HG03060 (cell line): ENCODE measurements at regions not wholly inside any gene's neighbourhood (a gene's known extent, or its start where the extent isn't known, plus 50 kb on each side); places are given as distances from the start of the nearest gene placed in this dataset.
"Not testable (repeated sequence)": the region's sequence is repeated elsewhere in the genome, so short reads cannot be mapped to it uniquely, and the experiment has no call there.

ENCODE experiments used
- ATAC-seq: cut with Tn5 transposase; IDR thresholded peaks from one replicate; pipeline ENCODE4 v1.9.1; 2021; ENCODE audit warnings: low read depth, moderate number of reproducible peaks; ENCODE audit not compliant: unreplicated experiment

- no peak for ATAC-seq
These were observed 128.8 kb downstream of the LMNTD1 start for GRCh38 chr12:25424211-25424731.

GRCh38 chr12:25423355-25424050 lies 129.6 kb downstream of the LMNTD1 start:
- ATAC-seq = no peak

DNA sequence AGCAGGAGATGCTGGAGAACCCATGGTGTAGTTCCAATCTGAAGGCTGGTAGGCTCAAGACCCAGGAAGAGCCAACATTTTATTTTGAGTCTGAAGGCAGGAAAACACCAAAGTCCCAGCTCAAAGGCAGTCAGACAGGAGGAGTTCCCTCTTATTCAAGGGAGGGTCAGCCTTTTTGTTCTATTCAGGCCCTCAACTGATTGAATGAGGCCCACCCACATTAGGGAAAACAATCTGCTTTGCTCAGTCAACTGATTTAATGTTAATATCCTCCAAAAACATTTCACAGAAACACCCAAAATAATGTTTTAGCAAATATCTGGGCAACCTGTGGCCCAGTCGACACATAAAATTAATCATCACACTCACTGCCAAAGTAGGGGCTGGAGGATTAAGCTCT lies 130.8 kb downstream of the LMNTD1 start:
- no peak for ATAC-seq

DNA sequence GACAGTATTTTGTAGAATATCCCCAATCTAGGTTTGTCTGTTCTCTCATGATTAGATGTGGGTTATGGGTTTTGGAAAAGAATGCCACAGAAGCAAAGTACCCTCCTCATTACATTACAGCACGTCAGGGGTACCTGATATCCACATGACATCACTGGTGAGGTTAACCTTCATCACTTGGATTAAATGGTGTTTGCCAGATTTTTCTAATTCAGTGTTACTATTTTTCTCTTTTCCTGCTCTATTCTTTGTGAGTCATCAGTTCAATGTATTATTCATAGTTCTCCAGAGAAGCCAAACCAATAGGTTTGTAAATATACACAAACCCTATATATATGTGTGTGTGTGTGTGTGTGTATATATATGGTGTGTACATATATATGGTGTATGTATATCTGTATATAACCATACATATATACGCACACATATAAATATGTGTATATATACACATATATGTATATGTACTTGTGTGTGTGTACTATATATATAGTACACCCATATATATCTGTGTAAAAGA lies 131.4 kb downstream of the LMNTD1 start:
- ATAC-seq = no peak

- no peak for ATAC-seq
These were observed 133.0 kb downstream of the LMNTD1 start for GRCh38 chr12:25420116-25420515.

DNA sequence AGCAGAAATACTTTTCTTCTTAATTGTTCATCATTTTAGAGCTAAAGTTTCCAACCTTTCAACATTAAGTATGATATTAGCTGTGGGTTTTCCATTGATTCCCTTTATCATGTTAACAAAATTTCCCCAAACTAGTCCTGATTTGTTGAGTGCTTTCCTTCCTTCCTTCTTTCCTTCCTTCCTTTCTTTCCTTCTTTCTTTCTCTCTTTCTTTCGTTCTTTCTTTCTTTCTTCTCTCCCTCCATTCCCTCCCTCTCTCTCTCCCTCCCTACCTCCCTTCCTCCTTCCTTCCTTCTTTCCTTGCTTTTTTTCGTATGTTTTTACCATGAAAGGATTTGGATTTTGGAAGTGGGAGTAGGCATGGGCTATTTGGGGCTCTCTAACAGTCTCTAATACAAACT lies 133.5 kb downstream of the LMNTD1 start:
- no peak for ATAC-seq

DNA sequence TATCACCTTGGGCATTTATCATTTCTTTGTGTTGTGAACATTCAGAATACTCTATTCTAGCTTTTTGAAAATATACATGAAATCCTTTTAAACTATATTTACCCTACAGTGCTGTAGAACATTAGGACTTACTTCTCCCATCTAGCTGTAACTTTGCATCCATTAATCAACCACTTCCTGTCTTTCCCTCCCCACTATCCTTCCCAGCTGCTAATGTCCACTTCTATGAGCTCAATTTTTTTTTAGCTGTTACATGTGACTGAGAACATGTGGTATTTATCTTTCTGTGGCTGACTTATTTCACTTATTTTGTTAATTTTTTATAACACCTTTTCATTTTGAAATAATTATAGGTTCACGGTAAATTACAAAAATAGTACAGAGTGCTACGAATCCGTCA lies 136.0 kb downstream of the LMNTD1 start:
- ATAC-seq = no peak

GRCh38 chr12:25416516-25416915 lies 136.6 kb downstream of the LMNTD1 start:
- ATAC-seq = no peak

- ATAC-seq = no peak
These were observed 138.1 kb downstream of the LMNTD1 start for GRCh38 chr12:25415004-25415403.

- ATAC-seq = no peak
These were observed 140.3 kb downstream of the LMNTD1 start for GRCh38 chr12:25412735-25413134.

DNA sequence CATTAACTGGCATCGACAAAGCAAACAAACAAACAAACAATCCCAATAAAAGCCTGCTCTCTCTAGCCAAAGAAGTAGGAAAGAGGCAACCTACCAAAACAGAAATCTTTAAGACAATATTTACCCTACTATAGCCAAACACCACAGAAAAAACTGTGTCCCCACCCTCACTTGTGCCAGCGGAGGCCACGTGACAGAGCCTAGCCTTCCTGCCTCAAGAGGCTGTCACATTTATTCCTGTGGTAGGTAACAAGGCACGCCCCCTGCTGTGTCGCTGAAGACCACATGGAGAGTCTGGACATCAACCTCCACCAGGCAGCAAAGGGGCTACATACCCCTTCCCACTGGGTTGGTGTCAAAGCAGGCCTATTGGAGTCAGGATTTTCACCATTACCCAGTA lies 148.1 kb downstream of the LMNTD1 start:
- no peak for ATAC-seq

GRCh38 chr12:25401547-25402345 lies 151.0 kb upstream of the KRAS start:
- ATAC-seq = no peak

- ATAC-seq = no peak
These were observed 146.3 kb upstream of the KRAS start for GRCh38 chr12:25397001-25397400.

DNA sequence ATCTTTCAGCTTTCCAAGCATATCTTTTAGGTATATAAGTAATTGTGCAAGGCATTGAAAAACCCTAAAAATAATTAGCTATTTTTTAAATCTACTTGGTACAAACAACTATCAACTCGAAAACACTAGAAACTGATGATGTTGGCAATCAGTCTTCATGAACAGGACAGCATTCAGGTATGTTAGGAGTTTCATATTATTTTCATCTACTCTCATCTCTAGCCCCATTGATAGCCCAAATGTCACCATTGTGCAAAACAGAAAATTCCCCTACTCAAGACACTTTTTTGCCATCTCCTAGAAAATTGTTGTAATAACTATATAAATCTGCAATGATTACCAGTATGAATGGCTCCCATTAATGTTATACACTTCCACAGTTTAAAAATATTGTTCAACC lies 144.5 kb upstream of the KRAS start:
- ATAC-seq = no peak

GRCh38 chr12:25394775-25395174 lies 144.0 kb upstream of the KRAS start:
- not testable (repeated sequence) for ATAC-seq

DNA sequence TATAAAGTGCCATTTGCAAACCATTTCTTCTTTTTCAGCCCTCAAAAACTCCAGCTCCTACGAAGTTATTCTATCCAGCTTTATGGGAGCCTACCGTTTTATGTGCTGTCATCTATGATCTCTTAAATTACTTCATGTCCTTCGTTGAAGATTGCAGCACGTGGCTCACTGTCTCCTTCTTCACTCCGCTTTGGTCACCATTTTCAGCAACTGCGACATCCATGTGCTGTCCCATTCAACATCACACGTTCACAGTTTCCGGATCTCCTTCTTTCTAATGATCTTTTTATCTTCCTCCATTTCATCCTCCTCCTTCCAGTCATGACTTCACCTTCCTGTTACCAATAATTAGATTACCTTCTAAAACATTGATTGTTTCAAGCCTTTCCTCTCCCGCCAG lies 143.3 kb upstream of the KRAS start:
- ATAC-seq = no peak

GRCh38 chr12:25391346-25391745 lies 140.6 kb upstream of the KRAS start:
- ATAC-seq = not testable (repeated sequence)

DNA sequence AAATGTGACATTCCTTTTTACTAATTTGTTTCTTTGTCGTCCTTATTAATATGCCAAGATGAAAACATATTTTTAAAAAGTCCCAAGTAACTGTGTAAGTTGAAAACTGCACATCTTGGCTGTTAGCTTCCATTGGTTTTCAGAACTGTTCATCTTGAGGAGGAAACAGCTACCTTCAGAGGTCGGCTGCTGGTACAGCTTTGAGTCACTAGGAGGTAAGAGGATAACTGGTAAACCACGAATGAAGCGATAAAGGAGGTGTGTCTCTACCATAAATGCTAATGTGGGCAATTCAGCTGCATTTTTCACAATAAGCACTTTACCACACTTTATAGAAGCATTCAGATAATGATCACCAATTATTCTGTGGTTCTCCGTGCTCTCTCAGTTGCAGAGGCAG lies 137.5 kb upstream of the KRAS start:
- no peak for ATAC-seq

GRCh38 chr12:25387732-25388050 lies 137.0 kb upstream of the KRAS start:
- no peak for ATAC-seq

DNA sequence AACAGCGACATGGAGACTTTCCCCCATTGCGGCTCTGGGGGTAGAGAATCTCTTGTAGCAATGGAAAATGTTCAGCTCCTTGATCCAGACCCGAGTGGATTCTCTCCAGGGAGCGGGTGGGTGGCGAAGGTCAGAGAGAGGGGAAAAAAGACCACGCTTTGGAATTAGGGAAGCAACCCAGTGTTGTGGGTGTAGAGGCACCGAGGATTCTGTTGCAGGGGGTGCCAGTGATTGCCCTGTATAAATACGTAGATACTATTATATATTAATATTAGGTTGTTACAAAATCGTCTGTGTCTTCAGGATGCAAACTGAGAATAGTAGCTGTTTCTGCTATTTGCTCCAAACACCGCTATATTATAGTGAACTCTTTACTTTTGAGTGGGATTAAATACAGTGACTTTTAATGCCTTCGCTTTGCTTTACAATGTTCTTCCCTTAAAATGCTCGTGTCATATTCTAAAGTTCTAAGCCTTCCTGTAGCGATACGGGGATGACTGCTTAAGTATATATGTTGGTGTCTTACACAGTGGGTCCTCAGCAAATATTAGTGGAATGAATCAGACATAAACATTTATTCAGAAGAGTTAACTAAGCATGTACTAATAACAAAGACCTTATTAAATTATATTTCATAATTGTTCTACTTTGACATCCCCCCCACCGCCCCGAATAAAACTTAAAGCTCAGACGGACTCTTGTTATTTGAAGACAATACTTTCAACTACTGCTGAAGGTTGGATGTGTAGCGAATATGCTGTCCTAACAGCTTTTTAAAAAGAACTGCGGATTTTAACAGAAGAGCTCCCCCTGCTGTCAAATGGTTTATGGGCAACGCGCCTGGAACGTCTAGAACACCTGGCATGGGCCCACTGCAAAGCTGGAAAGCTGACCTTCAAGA lies 136.4 kb upstream of the KRAS start:
- ATAC-seq = no peak

DNA sequence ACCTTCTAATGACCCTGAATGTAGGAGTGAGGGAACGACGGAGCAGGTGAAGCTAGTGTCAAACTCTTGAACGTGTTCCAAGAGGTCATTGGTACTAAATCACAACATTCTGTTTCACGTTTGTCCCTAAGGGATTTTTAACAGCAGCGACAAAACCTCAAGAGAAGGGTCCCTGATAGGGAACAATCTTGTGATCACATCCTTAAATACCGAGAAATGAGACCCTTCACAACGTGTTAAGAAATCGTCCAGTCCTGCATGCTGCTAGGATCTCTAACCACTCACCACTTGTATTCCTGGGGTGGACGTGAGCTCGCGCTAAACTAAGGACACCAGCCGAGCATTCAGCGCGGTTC lies 134.1 kb upstream of the KRAS start:
- no peak for ATAC-seq
